ENCODE measurements at regions not wholly inside any gene's neighbourhood (a gene's known extent, or its start where the extent isn't known, plus 50 kb on each side); places are given as distances from the start of the nearest gene placed in this dataset.
"Not testable (repeated sequence)": the region's sequence is repeated elsewhere in the genome, so short reads cannot be mapped to it uniquely, and the experiment has no call there.

- no peak for DNase-seq
Measured at GRCh38 chr2:234898534-234899053, 53.2 kb upstream of the SH3BP4 start.

- DNase-seq, result peak; percentile 25
Measured at GRCh38 chr2:234888442-234888841, 63.4 kb upstream of the SH3BP4 start.

GRCh38 chr2:234887195-234887594 is 64.6 kb upstream of the SH3BP4 start:
- peak; percentile 9 for DNase-seq

GRCh38 chr2:234885886-234886285 is 65.9 kb upstream of the SH3BP4 start:
- peak; percentile 6 for DNase-seq

- peak; percentile 13 for DNase-seq
Measured at GRCh38 chr2:234885118-234885517, 66.7 kb upstream of the SH3BP4 start.

DNA sequence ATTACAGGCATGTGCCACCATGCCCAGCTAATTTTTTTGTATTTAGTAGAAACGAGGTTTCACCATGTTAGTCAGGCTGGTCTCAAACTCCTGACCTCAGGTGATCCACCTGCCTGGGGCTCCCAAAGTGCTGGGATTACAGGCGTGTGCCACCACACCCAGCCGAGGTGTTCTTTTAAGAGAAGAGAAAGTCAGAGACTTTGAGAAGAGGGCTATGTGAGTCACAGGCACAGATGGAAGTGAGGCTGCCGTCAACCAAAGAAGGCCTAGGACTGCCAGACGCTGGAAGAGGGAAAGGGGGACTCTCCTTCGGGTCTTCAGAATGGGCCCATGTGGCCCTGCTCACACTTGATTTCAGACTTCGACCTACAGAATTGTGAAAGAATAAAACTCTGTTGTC is 67.2 kb upstream of the SH3BP4 start:
- DNase-seq, result no peak

- DNase-seq, result peak; percentile 79
Measured at GRCh38 chr2:234881413-234882241, 70.2 kb upstream of the SH3BP4 start.

DNA sequence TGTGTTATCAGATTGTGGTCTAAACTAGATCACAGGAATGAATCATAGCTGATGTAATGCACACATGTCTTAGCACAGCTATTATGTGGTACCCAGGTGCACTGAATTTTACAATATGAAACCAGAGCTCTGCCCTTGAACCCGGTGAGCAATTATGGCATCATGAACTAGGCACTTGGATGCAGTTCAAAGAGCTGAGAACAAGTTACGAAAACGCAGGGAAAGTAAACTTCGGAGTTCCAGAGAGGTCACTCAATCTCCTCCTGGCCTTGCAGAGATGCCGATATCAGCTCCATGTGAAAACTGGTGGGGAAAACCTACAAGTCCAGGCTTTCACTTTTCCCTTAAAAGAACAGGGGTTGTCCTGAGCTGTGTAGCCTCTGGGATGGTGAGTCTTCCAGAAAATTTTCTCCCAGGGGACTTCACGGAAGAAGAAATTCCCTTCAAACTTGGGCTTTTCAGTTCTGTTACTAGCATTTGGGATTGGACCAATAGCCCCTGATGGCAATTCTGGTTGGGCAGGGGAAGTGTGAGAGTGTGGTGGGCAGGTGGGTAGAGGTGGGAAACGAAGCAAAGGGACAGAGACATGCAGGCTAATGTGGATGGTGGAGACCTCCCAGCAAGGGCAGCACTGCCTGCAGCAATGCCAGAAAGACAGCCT is 71.1 kb upstream of the SH3BP4 start:
- DNase-seq, result peak; percentile 30

GRCh38 chr2:234879671-234880455 is 72.0 kb upstream of the SH3BP4 start:
- no peak for DNase-seq

DNA sequence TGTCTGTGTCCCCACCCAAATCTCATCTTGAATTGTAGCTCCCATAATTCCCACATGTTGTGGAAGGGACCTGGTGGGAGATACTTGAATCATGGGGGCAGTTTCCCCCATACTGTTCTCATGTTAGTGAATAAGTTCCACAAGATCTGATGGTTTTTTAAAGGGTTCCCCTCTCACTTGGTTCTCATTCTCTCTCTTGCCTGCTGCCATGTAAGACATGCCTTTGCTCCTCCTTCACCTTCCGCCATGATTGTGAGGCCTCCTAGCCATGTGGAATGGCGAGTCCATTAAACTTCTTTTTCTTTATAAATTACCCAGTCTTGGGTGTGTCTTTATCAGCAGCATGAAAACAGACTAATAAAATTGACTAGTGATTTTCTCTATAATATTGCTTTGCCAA is 75.2 kb upstream of the SH3BP4 start:
- not testable (repeated sequence) for DNase-seq

DNA sequence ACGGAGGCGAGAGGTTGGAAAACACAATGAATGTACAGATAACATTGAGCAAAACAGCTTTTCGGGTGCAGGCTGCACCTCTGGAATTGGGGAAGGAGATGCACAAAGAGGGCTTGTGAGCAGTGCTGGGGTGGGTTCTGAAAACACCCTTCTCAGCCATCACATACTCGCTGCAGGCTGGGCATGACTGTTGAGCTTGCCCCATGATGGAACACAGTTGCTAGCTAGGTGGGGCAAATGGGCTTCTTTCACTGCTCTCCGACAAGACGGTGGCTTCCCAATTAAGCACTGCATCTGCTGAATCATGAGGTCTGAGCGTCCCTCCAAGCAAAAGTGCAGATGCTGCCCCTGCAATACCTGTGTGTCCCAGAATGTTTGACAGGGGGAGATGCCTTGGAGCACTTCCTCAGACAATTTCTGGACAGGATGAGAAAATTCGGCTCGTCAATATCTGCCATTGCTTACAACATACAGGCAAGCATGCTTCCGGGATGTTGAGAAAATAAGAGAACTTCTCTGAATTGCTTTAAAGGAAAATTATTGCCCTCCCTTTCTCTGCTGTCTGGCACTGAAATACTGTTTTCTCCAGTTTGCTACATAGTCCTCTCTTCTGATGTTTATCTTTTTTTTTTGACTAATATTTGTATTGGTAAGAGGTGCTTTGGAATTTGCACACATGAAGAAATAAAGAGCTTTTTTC is 77.3 kb upstream of the SH3BP4 start:
- DNase-seq, result no peak

DNA sequence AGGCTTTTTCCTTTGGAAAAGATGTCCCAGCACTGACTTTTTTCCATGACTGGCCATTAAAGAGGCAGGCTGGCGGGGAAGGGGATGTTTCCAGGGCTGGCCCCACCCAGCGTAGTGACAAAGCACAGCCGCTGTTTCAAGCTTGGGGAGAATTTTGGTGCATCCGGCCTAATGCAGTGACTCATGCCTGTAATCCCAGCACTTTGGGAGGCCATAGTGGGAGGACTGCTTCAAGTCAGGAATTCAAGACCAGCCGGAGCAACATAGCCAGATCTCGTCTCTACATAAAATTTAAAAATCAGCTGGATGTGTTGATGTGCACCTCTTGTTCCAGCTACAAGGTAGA is 78.0 kb upstream of the SH3BP4 start:
- DNase-seq, result no peak

DNA sequence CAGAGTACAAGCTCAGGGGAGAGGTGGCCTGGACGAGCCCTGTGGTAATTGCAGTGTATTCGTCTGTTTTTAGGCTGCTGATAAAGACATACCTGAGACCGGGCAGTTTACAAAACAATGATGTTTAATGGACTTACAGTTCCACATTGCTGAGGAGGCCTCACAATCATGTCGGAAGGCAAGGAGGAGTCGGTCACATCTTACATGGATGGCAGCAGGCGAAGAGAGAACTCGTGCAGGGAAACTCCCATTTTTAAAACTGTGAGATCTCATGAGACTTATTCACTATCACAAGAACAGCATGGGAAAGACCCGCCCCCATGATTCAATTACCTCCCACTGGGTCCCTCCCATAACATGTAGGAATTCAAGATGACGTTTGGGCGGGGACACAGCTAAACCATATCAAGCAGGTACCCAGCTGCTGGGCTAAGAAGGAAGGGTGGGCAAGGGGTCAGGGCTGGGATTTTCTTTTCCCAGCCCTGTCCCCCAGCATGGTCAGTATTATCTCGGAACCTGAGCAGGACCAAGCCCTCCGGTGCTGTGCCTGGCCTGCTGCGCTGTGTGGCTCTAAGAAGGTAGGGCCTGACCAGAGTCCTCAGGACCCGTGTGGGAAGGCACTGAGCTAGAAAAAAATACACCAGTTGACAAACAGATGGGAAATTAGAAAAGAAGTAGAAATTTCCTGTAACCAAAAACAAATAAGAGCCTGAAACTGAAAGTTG is 78.6 kb upstream of the SH3BP4 start:
- no peak for DNase-seq

- no peak for DNase-seq
Measured at GRCh38 chr2:234869969-234870368, 81.8 kb upstream of the SH3BP4 start.

GRCh38 chr2:234869164-234869563 is 82.7 kb upstream of the SH3BP4 start:
- DNase-seq, result no peak

- DNase-seq, result no peak
Measured at GRCh38 chr2:234867882-234868285, 83.9 kb upstream of the SH3BP4 start.

- DNase-seq, result no peak
Measured at GRCh38 chr2:234865586-234865985, 86.2 kb upstream of the SH3BP4 start.

GRCh38 chr2:234865040-234865439 is 86.8 kb upstream of the SH3BP4 start:
- DNase-seq, result no peak

DNA sequence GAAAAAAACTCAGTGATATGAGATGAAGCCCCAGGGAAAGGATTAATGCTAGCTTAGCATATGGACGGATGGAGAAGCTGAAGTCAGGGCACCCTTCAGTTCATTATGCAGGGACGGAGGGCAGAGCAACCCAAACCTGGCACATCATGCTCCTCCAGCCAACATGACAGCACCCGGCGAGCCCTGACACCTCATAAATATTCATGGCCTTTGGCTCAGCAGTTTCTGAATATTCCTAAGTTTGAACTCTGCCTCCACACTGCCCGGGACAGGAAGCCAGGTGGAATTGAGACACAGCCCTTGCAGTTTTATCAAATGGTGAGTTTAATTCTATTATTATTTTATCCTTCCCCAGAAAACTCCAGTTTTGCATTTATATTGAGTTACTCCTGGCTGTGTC is 87.3 kb upstream of the SH3BP4 start:
- no peak for DNase-seq

DNA sequence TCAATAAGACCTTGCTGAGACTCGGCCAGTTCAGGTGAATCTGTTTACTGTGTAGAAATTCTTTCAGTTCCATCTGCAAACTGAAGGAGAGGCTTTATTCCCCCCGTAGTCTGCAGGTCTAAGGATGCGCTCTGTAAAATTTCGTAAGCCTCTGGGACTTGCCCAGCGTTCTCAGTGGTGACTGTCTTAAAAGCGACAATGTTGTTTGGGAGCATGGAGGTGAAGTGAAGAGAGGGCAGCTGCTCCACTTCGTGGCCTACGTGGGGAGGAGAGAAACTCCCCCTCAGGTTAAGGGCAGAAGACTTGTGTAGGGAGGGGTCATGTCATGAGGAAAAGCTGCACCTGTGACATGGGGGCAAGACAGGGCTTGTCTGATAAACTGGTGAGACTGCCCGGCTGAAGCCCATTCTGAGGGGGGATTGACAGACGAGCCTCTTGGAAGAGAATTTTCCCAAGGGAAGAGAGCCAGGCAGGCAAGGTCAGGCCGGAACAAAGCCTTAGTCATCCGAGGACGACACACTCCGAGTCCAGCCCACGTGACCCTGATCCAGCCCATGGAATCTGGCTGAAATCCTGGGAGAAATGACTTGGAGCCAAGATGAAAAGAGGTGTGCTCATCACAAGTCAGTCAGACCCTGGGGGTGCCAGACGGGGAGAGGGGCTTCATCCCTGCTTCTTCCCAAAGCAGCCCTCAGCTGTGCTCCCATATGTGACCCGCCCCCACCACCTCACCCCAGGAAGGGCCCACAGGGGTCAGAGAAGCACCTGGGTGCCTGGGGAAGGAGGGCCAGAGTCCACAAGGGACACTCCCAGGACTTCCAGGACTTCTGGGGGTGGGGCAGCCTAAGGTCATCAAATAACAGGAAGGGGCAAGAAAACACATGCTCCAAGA is 88.5 kb upstream of the SH3BP4 start:
- no peak for DNase-seq
